Activated CD4-positive, alpha-beta T cell treated with anti-CD3 and anti-CD28 coated beads for 36 hours (primary cell): ENCODE measurements at regions not wholly inside any gene's neighbourhood (a gene's known extent, or its start where the extent isn't known, plus 50 kb on each side); places are given as distances from the start of the nearest gene placed in this dataset.

ENCODE experiments used
- ATAC-seq: fragments of 200-7000 bp; cut with Tn5 transposase; one replicate; pipeline ENCODE4 v1.10.0; 2021; ENCODE audit warnings: mild to moderate bottlenecking, moderate library complexity
- CTCF ChIA-PET: fragments of 350-600 bp; sonication (Branson Sonifier 250); formaldehyde crosslinking; loops from one replicate; lab custom pipeline; 2021; ENCODE audit warnings: antibody characterized with exemption; lab: Charles Lee
- POLR2A ChIA-PET: fragments of 350-600 bp; sonication (Branson Sonifier 250); formaldehyde crosslinking; loops from one replicate; lab custom pipeline; 2021; ENCODE audit warnings: antibody characterized with exemption, inconsistent platforms; lab: Charles Lee
- DNase-seq: peaks from one replicate; pipeline ENCODE4 v3.0.0-alpha.2; 2020
- H3K27ac Mint-ChIP-seq: one replicate; pipeline ENCODE4 v1.8.0; 2021; ENCODE audit warnings: mixed read lengths
- H3K27me3 Mint-ChIP-seq: one replicate; pipeline ENCODE4 v1.8.0; 2021; ENCODE audit warnings: mixed read lengths
- H3K36me3 Mint-ChIP-seq: one replicate; pipeline ENCODE4 v1.8.0; 2021; ENCODE audit warnings: low read depth, mixed read lengths
- H3K4me1 Mint-ChIP-seq: one replicate; pipeline ENCODE4 v1.8.0; 2021; ENCODE audit warnings: mixed read lengths
- H3K4me3 Mint-ChIP-seq: one replicate; pipeline ENCODE4 v1.8.0; 2021; ENCODE audit warnings: mild to moderate bottlenecking, moderate library complexity, mixed read lengths
- H3K9me3 Mint-ChIP-seq: one replicate; pipeline ENCODE4 v1.8.0; 2021; ENCODE audit warnings: low read depth, mixed read lengths
- intact Hi-C, 2 experiments: fragments of 100-400 bp; cut with DNase I in 1 of 2; cut with micrococcal nuclease in 1 of 2; formaldehyde crosslinking; loops; one replicate each; pipeline versions ENCODE4 v1.14.2 to v1.15.1; 2022 to 2024; cut with DNase I, micrococcal nuclease

- H3K27ac Mint-ChIP-seq: no peak overlapping the region
- intact Hi-C loops: loop anchor here (10.0 kb wide), 2 partner anchors 155 to 815 kb away; partner anchors contain the start of gene JARID2 (in 1 of the 2)
- POLR2A ChIA-PET: no interaction called here
- H3K9me3 Mint-ChIP-seq: no peaks in the 10 kb centered on the region
- no peaks in the 10 kb centered on the region for H3K27me3 Mint-ChIP-seq
- DNase-seq (no peak), ATAC-seq (no peak)
- H3K36me3 Mint-ChIP-seq: peaks cover 9% of the 10 kb centered on the region
- CTCF ChIA-PET: interaction anchor here (1.0 kb wide), 1 partner anchor 18 kb away, joined by 3 read pairs; no protein-coding TSS in a partner anchor
- H3K4me3 Mint-ChIP-seq: no peak overlapping the region
- H3K4me1 Mint-ChIP-seq: peaks cover 27% of the 10 kb centered on the region
Measured at GRCh38 chr6:14429396-14429795, 311.8 kb downstream of the CD83 start.

GRCh38 chr6:14430218-14430617 is 312.6 kb downstream of the CD83 start:
- DNase-seq: no peak
- intact Hi-C loops: no loop called here
- no peak for ATAC-seq
- CTCF ChIA-PET: no interaction called here
- Mint-ChIP-seq H3K4me3 (no peak overlapping the region), H3K36me3 (peaks cover 3% of the 10 kb centered on the region), H3K27me3 (no peaks in the 10 kb centered on the region), H3K9me3 (no peaks in the 10 kb centered on the region), H3K4me1 (peaks cover 18% of the 10 kb centered on the region), H3K27ac (no peak overlapping the region)
- POLR2A ChIA-PET: no interaction called here

GRCh38 chr6:14431385-14432330 is 314.1 kb downstream of the CD83 start:
- Mint-ChIP-seq H3K36me3 (peaks cover 2% of the 10 kb centered on the region), H3K27me3 (no peaks in the 10 kb centered on the region), H3K4me1 (peaks cover 4% of the 10 kb centered on the region), H3K9me3 (no peaks in the 10 kb centered on the region), H3K27ac (no peak overlapping the region), H3K4me3 (no peak overlapping the region)
- intact Hi-C loops: no loop called here
- ChIA-PET POLR2A (interaction anchor here (0.6 kb wide), 1 partner anchor 17 kb away, joined by 4 read pairs; no protein-coding TSS in a partner anchor), CTCF (no interaction called here)
- ATAC-seq (no peak), DNase-seq (no peak)

- H3K27ac Mint-ChIP-seq: no peak overlapping the region
Measured at GRCh38 chr6:14434916-14435690, 317.5 kb downstream of the CD83 start.

GRCh38 chr6:14436592-14437132 is 319.1 kb downstream of the CD83 start:
- no peaks in the 10 kb centered on the region for H3K4me1 Mint-ChIP-seq
- ChIA-PET CTCF (interaction anchor here (0.6 to 0.7 kb wide), 2 partner anchors 221 to 1148 kb away, joined by 3 read pairs; no protein-coding TSS in a partner anchor), POLR2A (no interaction called here)
- H3K27ac Mint-ChIP-seq: no peak overlapping the region
- no peak for DNase-seq
- H3K27me3 Mint-ChIP-seq: no peaks in the 10 kb centered on the region
- intact Hi-C loops: no loop called here
- no peaks in the 10 kb centered on the region for H3K36me3 Mint-ChIP-seq
- no peak for ATAC-seq
- H3K4me3 Mint-ChIP-seq: no peak overlapping the region
- H3K9me3 Mint-ChIP-seq: no peaks in the 10 kb centered on the region

More at GRCh38 chr6:14434916-14435690, 317.5 kb downstream of the CD83 start:
- no peaks in the 10 kb centered on the region for H3K27me3 Mint-ChIP-seq
- ChIA-PET CTCF (interaction anchor here (1.5 kb wide), 1 partner anchor 15 kb away, joined by 3 read pairs; no protein-coding TSS in a partner anchor), POLR2A (no interaction called here)
- intact Hi-C loops: no loop called here
- DNase-seq (no peak), ATAC-seq (no peak)
- no peaks in the 10 kb centered on the region for H3K9me3 Mint-ChIP-seq
- no peaks in the 10 kb centered on the region for H3K36me3 Mint-ChIP-seq
- H3K4me3 Mint-ChIP-seq: no peak overlapping the region
- no peaks in the 10 kb centered on the region for H3K4me1 Mint-ChIP-seq

- ChIA-PET POLR2A (no interaction called here), CTCF (interaction anchor here (0.9 kb wide), 1 partner anchor 9 kb away, joined by 3 read pairs; no protein-coding TSS in a partner anchor)
- DNase-seq (no peak), ATAC-seq (no peak)
- intact Hi-C loops: no loop called here
- no peaks in the 10 kb centered on the region for H3K27me3 Mint-ChIP-seq
- H3K27ac Mint-ChIP-seq: no peak overlapping the region
- no peak overlapping the region for H3K4me3 Mint-ChIP-seq
- H3K4me1 Mint-ChIP-seq: peaks cover 5% of the 10 kb centered on the region
- H3K36me3 Mint-ChIP-seq: no peaks in the 10 kb centered on the region
- no peaks in the 10 kb centered on the region for H3K9me3 Mint-ChIP-seq
Measured at GRCh38 chr6:14439419-14439818, 321.8 kb downstream of the CD83 start.

- no peak overlapping the region for H3K27ac Mint-ChIP-seq
- intact Hi-C loops: no loop called here
- H3K27me3 Mint-ChIP-seq: no peaks in the 10 kb centered on the region
- ChIA-PET CTCF (no interaction called here), POLR2A (interaction anchor here (0.7 kb wide), 1 partner anchor 169 kb away, joined by 5 read pairs; no protein-coding TSS in a partner anchor)
- ATAC-seq (no peak), DNase-seq (no peak)
- no peaks in the 10 kb centered on the region for H3K9me3 Mint-ChIP-seq
- H3K36me3 Mint-ChIP-seq: no peaks in the 10 kb centered on the region
- no peak overlapping the region for H3K4me3 Mint-ChIP-seq
- peaks cover 11% of the 10 kb centered on the region for H3K4me1 Mint-ChIP-seq
Measured at GRCh38 chr6:14440215-14440910, 322.8 kb downstream of the CD83 start.

GRCh38 chr6:14440940-14441781 is 323.6 kb downstream of the CD83 start:
- Mint-ChIP-seq H3K4me3 (no peak overlapping the region), H3K9me3 (no peaks in the 10 kb centered on the region), H3K36me3 (no peaks in the 10 kb centered on the region), H3K27me3 (no peaks in the 10 kb centered on the region), H3K27ac (no peak overlapping the region), H3K4me1 (peaks cover 14% of the 10 kb centered on the region)
- ChIA-PET CTCF (no interaction called here), POLR2A (no interaction called here)
- intact Hi-C loops: no loop called here
- DNase-seq (no peak), ATAC-seq (no peak)

GRCh38 chr6:14442242-14442641 is 324.7 kb downstream of the CD83 start:
- DNase-seq (no peak), ATAC-seq (no peak)
- no peaks in the 10 kb centered on the region for H3K9me3 Mint-ChIP-seq
- no peaks in the 10 kb centered on the region for H3K36me3 Mint-ChIP-seq
- no peak overlapping the region for H3K27ac Mint-ChIP-seq
- POLR2A ChIA-PET: no interaction called here
- H3K4me3 Mint-ChIP-seq: no peak overlapping the region
- peaks cover 17% of the 10 kb centered on the region for H3K4me1 Mint-ChIP-seq
- intact Hi-C loops: no loop called here
- CTCF ChIA-PET: interaction anchor here (0.7 kb wide), 1 partner anchor 88 kb away, joined by 4 read pairs; no protein-coding TSS in a partner anchor
- no peaks in the 10 kb centered on the region for H3K27me3 Mint-ChIP-seq

GRCh38 chr6:14443629-14444268 is 326.2 kb downstream of the CD83 start:
- ATAC-seq (no peak), DNase-seq (no peak)
- no peaks in the 10 kb centered on the region for H3K27me3 Mint-ChIP-seq
- H3K9me3 Mint-ChIP-seq: peaks cover 10% of the 10 kb centered on the region
- no peak overlapping the region for H3K27ac Mint-ChIP-seq
- no peak overlapping the region for H3K4me3 Mint-ChIP-seq
- intact Hi-C loops: no loop called here
- H3K36me3 Mint-ChIP-seq: peaks cover 4% of the 10 kb centered on the region
- CTCF ChIA-PET: interaction anchor here (0.7 kb wide), 1 partner anchor 534 kb away, joined by 3 read pairs; no protein-coding TSS in a partner anchor
- POLR2A ChIA-PET: no interaction called here
- H3K4me1 Mint-ChIP-seq: peaks cover 29% of the 10 kb centered on the region
